HEK293T (cell line): ENCODE measurements at regions not wholly inside any gene's neighbourhood (a gene's known extent, or its start where the extent isn't known, plus 50 kb on each side); places are given as distances from the start of the nearest gene placed in this dataset.

Experiments used
- ARNT ChIP-seq: fragments of 450-650 bp; IDR thresholded peaks from 2 replicates; pipeline ENCODE4 v1.6.1; 2017; ENCODE audit warnings: mild to moderate bottlenecking
- BHLHE40 ChIP-seq: fragments of 450-650 bp; IDR thresholded peaks from 2 replicates; pipeline ENCODE4 v1.6.1; 2016; ENCODE audit warnings: mild to moderate bottlenecking, moderate library complexity, borderline replicate concordance
- FOXA1 ChIP-seq: fragments of 450-650 bp; IDR thresholded peaks from 2 replicates; pipeline ENCODE4 v1.6.1; 2016; ENCODE audit warnings: mild to moderate bottlenecking
- FOXK2 ChIP-seq: fragments of 450-650 bp; IDR thresholded peaks from 2 replicates; pipeline ENCODE4 v1.6.1; 2016; ENCODE audit warnings: mild to moderate bottlenecking
- FOXM1 ChIP-seq: fragments of 450-650 bp; IDR thresholded peaks from 2 replicates; pipeline ENCODE4 v1.6.1; 2017; ENCODE audit warnings: mild to moderate bottlenecking, borderline replicate concordance
- NFRKB ChIP-seq: fragments of 450-650 bp; IDR thresholded peaks from 2 replicates; pipeline ENCODE4 v1.6.1; 2016; ENCODE audit warnings: mild to moderate bottlenecking, moderate library complexity
- SP1 ChIP-seq: fragments of 450-650 bp; IDR thresholded peaks from 2 replicates; pipeline ENCODE4 v1.6.1; 2017
- SUZ12 ChIP-seq: fragments of 450-650 bp; IDR thresholded peaks from 2 replicates; pipeline ENCODE4 v1.6.1; 2016; ENCODE audit warnings: mild to moderate bottlenecking
- TARDBP ChIP-seq: fragments of 450-650 bp; IDR thresholded peaks from 2 replicates; pipeline ENCODE4 v1.6.1; 2016
- ZNF384 ChIP-seq: fragments of 450-650 bp; IDR thresholded peaks from 2 replicates; pipeline ENCODE4 v1.6.1; 2016
- TF ChIP-seq, protein P1 (sequence below): fragments of 450-650 bp; IDR thresholded peaks from 2 replicates; pipeline ENCODE4 v1.6.1; 2016

DNA sequence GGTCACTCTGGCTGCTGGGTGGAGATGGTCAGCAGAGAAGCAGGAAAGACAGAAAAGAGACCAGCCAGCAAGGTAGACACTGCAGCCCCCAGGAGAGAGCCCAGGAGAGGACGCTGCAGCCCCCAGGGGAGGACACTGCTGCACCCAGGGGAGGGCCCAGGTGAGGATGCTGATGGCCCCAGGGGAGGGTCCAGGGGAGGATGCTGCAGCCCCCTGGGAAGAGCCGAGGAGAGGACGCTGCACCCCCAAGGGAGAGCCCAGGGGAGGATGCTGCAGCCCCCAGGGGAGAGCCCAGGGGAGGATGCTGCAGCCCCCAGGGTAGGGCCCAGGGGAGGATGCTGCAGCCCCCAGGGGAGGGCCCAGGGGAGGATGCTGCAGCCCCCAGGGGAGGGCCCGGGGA, 196.7 kb upstream of the NSMCE3 start:
- TF ChIP-seq NFRKB (no peak), SUZ12 (no peak), BHLHE40 (no peak), FOXK2 (no peak), FOXM1 (no peak), SP1 (no peak), ZNF384 (no peak), FOXA1 (no peak), ARNT (no peak), TARDBP (no peak)
- TF ChIP-seq, protein P1, sequence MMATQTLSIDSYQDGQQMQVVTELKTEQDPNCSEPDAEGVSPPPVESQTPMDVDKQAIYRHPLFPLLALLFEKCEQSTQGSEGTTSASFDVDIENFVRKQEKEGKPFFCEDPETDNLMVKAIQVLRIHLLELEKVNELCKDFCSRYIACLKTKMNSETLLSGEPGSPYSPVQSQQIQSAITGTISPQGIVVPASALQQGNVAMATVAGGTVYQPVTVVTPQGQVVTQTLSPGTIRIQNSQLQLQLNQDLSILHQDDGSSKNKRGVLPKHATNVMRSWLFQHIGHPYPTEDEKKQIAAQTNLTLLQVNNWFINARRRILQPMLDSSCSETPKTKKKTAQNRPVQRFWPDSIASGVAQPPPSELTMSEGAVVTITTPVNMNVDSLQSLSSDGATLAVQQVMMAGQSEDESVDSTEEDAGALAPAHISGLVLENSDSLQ = no peak
